ENCODE measurements at regions not wholly inside any gene's neighbourhood (a gene's known extent, or its start where the extent isn't known, plus 50 kb on each side); places are given as distances from the start of the nearest gene placed in this dataset.

DNA sequence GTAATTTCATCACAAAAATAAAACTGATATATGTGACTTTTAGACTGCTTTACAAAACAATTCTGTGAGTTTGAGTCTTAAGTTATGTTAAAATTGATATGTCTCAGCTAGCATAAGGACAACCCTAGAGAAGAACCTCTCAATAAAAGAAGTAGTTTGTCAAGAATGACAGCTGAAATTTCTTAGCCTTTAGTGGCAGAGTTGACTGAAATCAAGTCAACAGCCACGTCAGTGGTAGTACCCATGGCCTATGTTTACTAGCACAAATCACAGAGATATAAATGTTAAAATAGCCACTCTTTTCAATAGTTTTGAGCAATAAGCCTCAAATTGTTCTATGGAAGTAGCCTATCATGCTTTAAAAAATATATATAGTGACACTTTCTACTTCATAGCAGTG is 138.9 kb upstream of the FERD3L start:
- Histone ChIP-seq H2BK5ac (ENCODE audit: low read depth, low read length) (no peak overlapping the region), H4K5ac (ENCODE audit: insufficient read length, low read depth, low read length) (no peak overlapping the region), H3K4me2 (ENCODE audit: insufficient read depth in 1 of 2, low read depth in 2 of 2, low read length in 2 of 2) (no peak overlapping the region), H3K4me3 (ENCODE audit: extremely low read depth in 1 of 4, insufficient read depth in 2 of 4, low read depth in 3 of 4, low read length in 4 of 4) (no peak overlapping the region), H2BK120ac (replicated peaks; ENCODE audit: low read depth, low read length) (no peak overlapping the region), H3K56ac (replicated peaks; ENCODE audit: insufficient read length, low read depth, low read length) (no peak overlapping the region), H3K23ac (ENCODE audit: insufficient read length) (no peak overlapping the region), H3K79me2 (ENCODE audit: control insufficient read depth in 1 of 2, insufficient read depth in 2 of 2, low read length in 2 of 2) (no peaks in the 10 kb centered on the region), H3K36me3 (ENCODE audit: control insufficient read depth in 2 of 4, insufficient read depth in 4 of 4, low read length in 3 of 4) (no peaks in the 10 kb centered on the region), H2BK20ac (ENCODE audit: low read length) (no peak overlapping the region), H2BK12ac (ENCODE audit: low read depth, low read length) (no peak overlapping the region), H4K91ac (replicated peaks; ENCODE audit: insufficient read length, low read length) (no peak overlapping the region), H3K4ac (replicated peaks; ENCODE audit: insufficient read length, low read depth, low read length) (no peak overlapping the region), H2AFZ (ENCODE audit: low read length) (no peak overlapping the region), H3K9ac (replicated peaks in 1 of 4; ENCODE audit: extremely low read depth in 1 of 4, low read depth in 3 of 4, low read length in 3 of 4) (no peak overlapping the region), H3K9me3 (ENCODE audit: insufficient read depth in 2 of 2, low read depth in 1 of 2, low read length in 1 of 2) (no peaks in the 10 kb centered on the region), H3K27ac (ENCODE audit: low read depth, low read length) (no peak overlapping the region), H3K18ac (ENCODE audit: extremely low read depth, low read length) (no peak overlapping the region), H3K14ac (ENCODE audit: insufficient read length) (no peak overlapping the region), H4K20me1 (replicated peaks in 1 of 2; ENCODE audit: control insufficient read depth in 1 of 2, insufficient read depth in 2 of 2, low read length in 2 of 2) (no peaks in the 10 kb centered on the region), H3K4me1 (replicated peaks in 1 of 4; ENCODE audit: control insufficient read depth in 3 of 4, insufficient read depth in 4 of 4, low read length in 3 of 4) (no peaks in the 10 kb centered on the region), H3K79me1 (ENCODE audit: low read depth, low read length) (no peaks in the 10 kb centered on the region), H3K23me2 (ENCODE audit: low read depth, low read length) (no peaks in the 10 kb centered on the region), H3K27me3 (replicated peaks in 1 of 4; ENCODE audit: control insufficient read depth in 3 of 4, extremely low read depth in 1 of 4, insufficient read depth in 3 of 4, low read length in 3 of 4) (no peaks in the 10 kb centered on the region), H4K8ac (ENCODE audit: extremely low read depth, insufficient read depth, low read length) (no peak overlapping the region), H2BK15ac (ENCODE audit: low read length) (no peak overlapping the region), H2AK5ac (ENCODE audit: low read depth, low read length) (no peak overlapping the region)
- CTCF ChIA-PET (ENCODE audit: partially characterized antibody): interaction anchor here (0.6 kb wide), 1 partner anchor 36 kb away, joined by 3 read pairs; no protein-coding TSS in a partner anchor
- 81% methylated on average over 1 of the region's 1 CpG; no CpG with 5 or more reads in 1 of the 2 experiments for WGBS, 2 experiments (ENCODE audit: extremely low coverage in 1 of 2, insufficient coverage in 1 of 2, insufficient read length in 1 of 2, insufficient replicate concordance in 2 of 2, low coverage in 1 of 2, low lambda C conversion rate in 2 of 2, missing lambda C conversion rate in 1 of 2)
- FAIRE-seq: no peak
- no peak for DNase-seq (ENCODE audit: low read depth in 1 of 2, low spot score in 2 of 2)
- POLR2A ChIA-PET (ENCODE audit: partially characterized antibody): no interaction called here
- no peak for TF ChIP-seq HDAC6 (IDR thresholded peaks at IDR 0.05; ENCODE audit: low read depth, low read length)
- no peak for TF ChIP-seq EZH2 (IDR thresholded peaks at IDR 0.05; ENCODE audit: low read depth, low read length, severe bottlenecking)
- no peak for TF ChIP-seq EP300 (IDR thresholded peaks at IDR 0.05; ENCODE audit: borderline replicate concordance in 1 of 2, low read depth in 2 of 2, low read length in 2 of 2)
- TF ChIP-seq RNF2 (IDR thresholded peaks at IDR 0.05; ENCODE audit: borderline replicate concordance, low read depth, low read length, missing control alignments, poor library complexity, severe bottlenecking): no peak
- no peak for TF ChIP-seq ZNF274 (IDR thresholded peaks at IDR 0.05; ENCODE audit: borderline replicate concordance, extremely low read depth, low read length)
- TF ChIP-seq POLR2AphosphoS5 (IDR thresholded peaks at IDR 0.05; ENCODE audit: low read depth, low read length): no peak
- TF ChIP-seq ASH2L (IDR thresholded peaks at IDR 0.05; ENCODE audit: low read length): no peak

Data from H1 (cell line).